IPS-NIHi11 (cell line): ENCODE measurements at regions not wholly inside any gene's neighbourhood (a gene's known extent, or its start where the extent isn't known, plus 50 kb on each side); places are given as distances from the start of the nearest gene placed in this dataset.
A peak's percentile ranks its signal among the peaks of the same experiment; 100 is the strongest.
"Not testable (repeated sequence)": the region's sequence is repeated elsewhere in the genome, so short reads cannot be mapped to it uniquely, and the experiment has no call there.

Source experiments
- DNase-seq: peaks from one replicate; pipeline ENCODE4 v3.0.0; 2012; ENCODE audit warnings: mixed read lengths, low spot score

GRCh38 chr4:89496851-89497250 is 189.3 kb upstream of the GPRIN3 start:
- DNase-seq = no peak

DNA sequence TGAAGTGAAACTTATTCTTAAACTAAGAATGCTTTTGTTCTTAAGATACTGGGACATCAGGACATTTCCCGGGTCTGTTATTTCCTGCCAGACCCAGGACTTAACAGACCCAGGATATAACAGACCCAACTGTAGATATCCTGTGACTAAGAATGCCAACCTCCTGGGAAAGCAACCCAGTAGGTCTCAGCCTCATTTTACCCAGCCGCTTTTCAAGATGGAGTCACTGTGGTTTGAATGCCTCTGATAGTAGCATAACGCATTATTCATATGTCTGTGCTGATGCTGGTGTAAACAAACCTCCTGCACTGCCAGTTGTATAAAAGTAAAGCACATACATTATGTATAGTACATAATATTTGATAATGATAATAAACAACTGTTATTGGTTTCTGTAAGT is 185.8 kb upstream of the GPRIN3 start:
- DNase-seq = no peak

DNA sequence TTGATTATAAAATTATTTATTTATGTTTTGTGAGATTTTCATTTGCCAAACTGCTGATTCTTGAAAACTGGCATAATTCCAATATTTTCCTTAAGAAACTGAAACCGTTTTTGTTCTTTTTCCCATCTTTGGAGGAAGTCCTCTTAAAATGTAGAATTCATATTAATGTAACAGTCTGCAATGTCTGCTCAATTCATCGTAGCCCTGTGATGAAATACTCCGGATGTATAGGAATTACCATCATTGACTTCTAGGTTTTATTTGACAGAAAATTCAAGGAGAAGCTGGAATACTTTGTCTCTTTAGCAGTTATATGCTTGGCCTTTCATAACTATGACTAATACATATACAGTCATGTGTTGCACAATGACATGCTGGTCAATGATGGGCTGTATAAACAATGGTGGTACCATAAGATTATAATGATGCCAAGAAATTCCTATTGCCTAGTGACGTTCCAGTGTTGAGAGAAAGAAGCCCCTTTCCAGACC is 185.0 kb upstream of the GPRIN3 start:
- no peak for DNase-seq

DNA sequence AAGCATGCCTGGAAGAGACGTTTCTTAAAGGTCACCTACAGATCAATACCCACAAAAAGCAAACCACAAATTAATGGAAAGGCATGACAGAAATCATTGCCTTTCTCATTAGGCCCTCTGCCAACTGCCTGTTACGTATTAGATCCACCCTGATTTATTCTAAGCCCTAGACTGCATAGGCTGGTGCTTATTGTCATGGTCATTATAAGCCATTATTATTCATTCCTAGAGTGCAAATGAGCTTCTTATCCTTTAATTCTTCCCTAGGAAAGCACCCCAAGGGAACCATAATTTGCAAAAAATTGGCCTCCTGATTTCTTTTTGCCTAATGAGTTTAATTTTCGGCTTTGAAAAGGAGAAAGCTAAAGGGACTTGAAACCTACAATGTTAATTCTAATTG is 184.2 kb upstream of the GPRIN3 start:
- peak; percentile 21 for DNase-seq

GRCh38 chr4:89489921-89490431 is 182.4 kb upstream of the GPRIN3 start:
- DNase-seq = not testable (repeated sequence)

GRCh38 chr4:89489338-89489771 is 181.8 kb upstream of the GPRIN3 start:
- DNase-seq = peak; percentile 20

DNA sequence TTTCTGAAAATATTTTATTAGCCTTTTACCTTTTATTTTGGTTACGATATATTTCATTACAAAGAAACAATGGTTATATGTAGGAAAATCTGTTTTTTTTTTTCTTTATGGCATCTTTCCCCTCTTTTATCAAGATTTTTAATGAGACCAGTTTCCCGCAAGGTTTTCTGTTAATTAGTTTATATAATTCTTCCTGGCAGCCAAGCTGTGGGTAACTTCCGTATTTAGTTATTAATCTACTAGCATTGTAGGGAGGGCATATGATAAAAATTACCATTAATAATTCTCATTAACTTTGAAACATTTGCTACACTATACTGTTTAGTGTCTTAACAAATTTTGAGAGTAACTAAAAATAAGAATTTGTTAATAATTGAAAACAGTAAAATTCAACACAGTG is 181.1 kb upstream of the GPRIN3 start:
- DNase-seq = no peak

- no peak for DNase-seq
Measured at GRCh38 chr4:89486673-89487072, 179.1 kb upstream of the GPRIN3 start.

GRCh38 chr4:89486042-89486441 is 178.4 kb upstream of the GPRIN3 start:
- DNase-seq = no peak

DNA sequence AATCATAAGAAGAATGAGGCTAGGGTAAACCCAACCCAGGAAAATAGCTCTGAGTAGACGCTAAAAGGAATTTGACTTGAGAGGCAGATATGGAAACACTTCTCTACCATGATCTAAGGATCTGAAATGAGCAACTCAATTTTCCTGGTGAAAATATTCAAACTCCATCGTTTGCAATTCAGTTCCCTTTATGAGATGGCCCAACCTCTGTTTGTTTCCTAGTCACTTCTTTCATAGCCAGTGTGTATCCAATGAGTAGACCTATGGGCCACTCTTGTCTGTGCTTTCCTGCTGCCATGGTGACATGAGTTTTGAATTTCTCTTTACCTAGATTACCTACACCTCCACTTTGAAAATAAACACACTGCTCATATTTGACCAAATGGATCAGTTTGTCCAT is 176.2 kb upstream of the GPRIN3 start:
- no peak for DNase-seq

DNA sequence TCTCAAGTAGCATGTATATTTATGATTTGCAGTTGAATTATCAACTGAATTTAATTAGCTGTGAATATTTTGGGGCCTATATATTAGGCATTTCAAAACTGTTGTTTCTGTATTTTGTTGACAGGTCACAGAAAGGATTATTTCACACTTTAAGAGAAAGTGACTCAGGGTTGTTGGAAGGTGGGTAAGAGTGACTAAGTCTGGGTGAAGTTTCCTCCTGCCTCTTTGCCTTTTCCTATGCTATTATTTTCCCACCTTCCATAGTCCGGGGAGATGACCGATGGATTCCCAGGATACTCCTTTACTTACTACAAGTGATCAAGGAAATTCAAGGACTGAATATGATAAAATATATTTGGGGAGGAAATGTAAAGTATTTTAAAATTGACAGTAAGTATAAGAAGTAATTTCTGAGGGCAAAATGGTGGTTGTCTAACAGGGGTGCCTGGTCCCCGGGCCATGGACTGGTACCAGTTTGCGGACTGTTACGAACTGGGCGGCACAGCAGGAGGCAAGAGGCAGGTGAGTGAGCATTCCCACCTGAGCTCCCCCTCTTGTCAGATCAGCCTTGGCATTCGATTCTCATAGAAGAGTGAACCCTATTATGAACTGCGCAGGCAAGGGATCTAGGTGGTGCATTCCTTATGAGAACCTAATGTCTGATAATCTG is 175.5 kb upstream of the GPRIN3 start:
- DNase-seq = no peak

- peak; percentile 65 for DNase-seq
Measured at GRCh38 chr4:89482251-89482650, 174.7 kb upstream of the GPRIN3 start.

DNA sequence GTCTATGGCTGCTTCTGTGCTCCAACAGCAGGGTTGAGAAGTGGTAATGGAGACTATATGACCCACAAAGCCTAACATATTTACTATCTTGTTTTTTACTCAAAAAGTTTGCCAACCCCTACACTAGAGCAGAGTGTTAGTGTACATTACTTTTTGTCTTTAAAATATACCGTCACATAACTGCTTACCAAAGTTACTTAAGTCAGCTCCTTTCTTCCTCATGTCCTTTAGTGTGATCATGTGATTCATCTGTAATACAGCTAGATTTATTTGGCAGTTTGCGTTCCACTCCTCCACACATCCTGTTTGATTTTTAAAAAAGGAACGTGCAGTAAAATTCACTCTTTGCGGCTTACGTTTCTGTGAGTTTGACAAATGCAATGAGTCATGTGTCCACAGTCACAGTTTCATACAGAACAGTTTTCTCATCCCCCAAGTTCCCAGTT is 162.4 kb upstream of the GPRIN3 start:
- DNase-seq = no peak

- DNase-seq = no peak
Measured at GRCh38 chr4:89469516-89469915, 161.9 kb upstream of the GPRIN3 start.

- no peak for DNase-seq
Measured at GRCh38 chr4:89468602-89469001, 161.0 kb upstream of the GPRIN3 start.

GRCh38 chr4:89463341-89463740 is 155.7 kb upstream of the GPRIN3 start:
- no peak for DNase-seq

DNA sequence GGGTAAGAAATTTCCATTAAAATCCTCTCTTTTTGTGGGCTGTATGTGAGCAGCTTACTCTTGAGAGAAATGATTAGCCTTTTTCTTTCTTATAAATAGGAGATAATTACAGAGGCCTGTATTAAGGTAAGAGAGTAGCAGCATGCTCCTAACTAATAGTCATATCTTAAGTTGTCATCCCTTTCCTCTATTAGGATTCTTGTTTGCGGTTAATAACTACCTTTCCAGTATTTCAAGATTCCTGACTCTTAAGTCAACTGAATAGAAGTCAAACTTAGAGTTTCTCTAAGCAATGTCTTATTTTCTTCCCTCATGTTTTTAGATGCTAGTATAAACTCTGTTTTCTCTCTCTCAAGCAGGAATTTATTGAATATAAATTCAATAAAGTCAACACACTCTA is 139.9 kb upstream of the GPRIN3 start:
- DNase-seq = no peak

DNA sequence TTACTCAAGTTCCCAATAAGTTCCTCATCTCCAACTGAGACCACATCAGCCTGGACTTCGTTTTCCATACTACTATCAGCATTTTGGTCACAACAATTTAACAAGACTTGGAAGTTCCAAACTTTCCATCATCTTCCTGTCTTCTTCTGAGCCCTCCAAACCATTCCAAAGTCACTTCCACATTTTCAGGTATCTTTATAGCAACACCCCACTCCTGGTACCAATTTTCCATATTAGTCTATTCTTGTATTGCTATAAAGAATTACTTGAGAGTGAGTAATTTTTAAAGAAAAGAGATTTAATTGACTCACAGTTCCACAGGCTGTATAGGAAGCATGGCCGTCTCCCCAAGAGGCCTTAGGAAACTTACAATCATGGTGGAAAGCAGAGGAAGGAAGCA is 138.6 kb upstream of the GPRIN3 start:
- DNase-seq = no peak

DNA sequence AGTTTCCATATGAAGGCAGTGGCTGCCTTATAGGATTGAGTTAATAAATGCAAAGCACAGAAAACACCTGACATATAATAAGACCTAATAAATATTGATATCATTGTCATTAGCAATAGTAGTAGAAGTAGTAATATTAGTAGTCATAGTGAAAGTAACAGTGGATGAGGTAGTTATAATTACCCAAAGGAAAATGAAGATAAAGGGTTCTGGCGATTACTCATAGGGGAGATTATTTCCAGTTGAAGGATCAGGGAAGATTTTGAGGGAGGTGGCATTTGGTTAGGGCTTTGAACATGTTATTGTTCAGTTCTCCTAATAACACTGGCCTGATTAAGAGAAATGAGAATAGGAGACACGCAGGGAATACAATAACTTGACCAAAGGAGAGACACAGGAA is 131.9 kb upstream of the GPRIN3 start:
- DNase-seq = no peak

DNA sequence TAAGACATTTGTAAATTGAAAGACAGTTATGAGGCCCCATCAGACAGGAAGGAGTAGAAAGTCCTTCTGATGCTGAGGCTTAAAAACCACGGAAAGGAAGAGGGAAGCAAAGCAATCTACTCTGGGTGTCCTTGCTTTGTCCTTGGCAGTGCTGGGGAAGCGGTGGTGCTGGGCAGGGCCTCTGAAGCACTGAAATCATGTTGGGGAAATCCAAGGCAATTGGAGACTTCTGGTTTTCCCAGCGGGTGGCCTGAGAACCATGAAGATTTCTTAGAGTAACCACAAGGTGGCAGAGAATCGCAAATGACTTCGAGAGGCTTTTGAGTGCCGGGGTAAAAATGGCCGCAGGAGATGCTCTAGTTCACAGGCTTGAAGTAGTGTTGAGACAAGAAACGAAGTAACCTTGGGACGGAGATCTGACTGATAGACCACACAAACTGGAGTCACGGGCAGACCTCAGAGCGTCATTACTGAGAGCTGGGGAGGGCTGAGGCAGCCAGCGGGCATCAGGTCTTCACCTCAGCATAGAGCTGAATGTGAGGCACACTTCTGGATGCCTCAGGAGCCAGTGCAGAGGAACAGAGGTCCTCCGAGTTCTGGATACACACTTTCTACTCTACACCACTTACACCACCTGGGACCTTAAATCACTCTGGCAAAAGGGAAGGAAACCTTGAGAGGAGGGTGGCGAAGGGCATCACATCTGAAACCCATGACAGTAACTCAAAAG is 130.7 kb upstream of the GPRIN3 start:
- peak; percentile 40 for DNase-seq

- peak; percentile 28 for DNase-seq
Measured at GRCh38 chr4:89434364-89434988, 126.9 kb upstream of the GPRIN3 start.

DNA sequence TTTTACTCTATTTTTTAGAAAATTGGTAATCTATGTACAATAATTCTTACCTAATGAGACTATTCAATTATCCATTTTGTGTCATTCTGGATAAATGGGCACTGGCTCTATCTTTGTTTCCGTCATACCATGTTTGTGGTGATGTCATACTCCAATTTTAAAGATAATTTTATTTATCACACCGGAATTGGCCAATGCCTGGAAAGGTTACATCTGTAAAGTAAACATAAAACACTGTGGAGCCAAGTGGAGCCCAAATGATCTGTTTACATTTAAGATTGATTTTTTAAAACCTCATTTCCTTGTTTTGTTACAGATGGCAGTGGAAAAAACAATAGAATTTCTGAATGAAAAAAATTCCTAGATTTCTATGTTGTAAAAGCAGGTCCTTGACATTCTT is 120.2 kb upstream of the GPRIN3 start:
- no peak for DNase-seq

- no peak for DNase-seq
Measured at GRCh38 chr4:89425023-89425422, 117.4 kb upstream of the GPRIN3 start.
